Epidermal melanocyte (primary cell): ENCODE measurements at regions not wholly inside any gene's neighbourhood (a gene's known extent, or its start where the extent isn't known, plus 50 kb on each side); places are given as distances from the start of the nearest gene placed in this dataset.

Source experiments
- DNase-seq: peaks from one replicate; pipeline ENCODE4 v3.0.0; 2011; ENCODE audit warnings: low spot score; ENCODE audit not compliant: insufficient read length

- no peak for DNase-seq
These were observed 77.0 kb upstream of the MAP1LC3B2 start for GRCh38 chr12:116482179-116482578.

- no peak for DNase-seq
These were observed 76.3 kb upstream of the MAP1LC3B2 start for GRCh38 chr12:116482859-116483258.

- no peak for DNase-seq
These were observed 75.0 kb upstream of the MAP1LC3B2 start for GRCh38 chr12:116483959-116484750.

DNA sequence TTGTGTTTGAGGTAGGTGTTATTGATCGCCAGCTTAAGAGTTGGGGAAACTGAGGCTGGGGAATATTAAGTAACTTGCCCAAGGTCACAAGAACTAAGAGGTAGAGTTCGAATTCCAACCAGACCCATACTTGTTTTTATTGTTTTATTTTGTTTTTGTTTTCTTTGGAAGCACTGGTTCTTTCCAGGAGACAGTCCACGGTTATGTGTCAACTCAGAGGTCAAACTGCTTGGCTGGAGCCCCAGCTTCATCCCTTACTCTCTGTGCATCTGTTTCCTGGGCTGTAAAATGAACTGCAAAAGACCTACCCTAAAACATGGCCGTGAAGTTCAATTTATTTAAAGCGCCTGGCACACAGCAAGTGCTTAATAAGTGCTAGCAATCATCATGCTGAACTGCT, 74.4 kb upstream of the MAP1LC3B2 start:
- DNase-seq, result no peak

DNA sequence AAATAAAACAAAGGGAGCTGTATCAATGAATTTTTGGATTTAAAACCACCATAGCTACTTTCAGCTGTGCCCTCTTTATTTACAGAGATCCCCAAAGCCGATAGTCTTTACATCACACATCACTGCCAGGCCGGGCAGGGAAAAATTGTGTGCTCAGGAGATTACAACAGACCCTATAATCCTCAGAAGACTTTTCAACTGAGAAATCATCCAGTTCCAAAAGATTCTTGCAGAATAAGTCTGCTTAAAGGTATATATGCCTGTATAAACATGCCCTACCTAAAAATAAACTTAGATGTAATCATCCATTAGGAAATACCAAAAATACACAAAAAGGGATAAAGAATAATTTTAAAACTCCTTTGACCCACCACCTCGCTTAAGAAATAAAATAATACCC, 70.1 kb upstream of the MAP1LC3B2 start:
- DNase-seq, result no peak

DNA sequence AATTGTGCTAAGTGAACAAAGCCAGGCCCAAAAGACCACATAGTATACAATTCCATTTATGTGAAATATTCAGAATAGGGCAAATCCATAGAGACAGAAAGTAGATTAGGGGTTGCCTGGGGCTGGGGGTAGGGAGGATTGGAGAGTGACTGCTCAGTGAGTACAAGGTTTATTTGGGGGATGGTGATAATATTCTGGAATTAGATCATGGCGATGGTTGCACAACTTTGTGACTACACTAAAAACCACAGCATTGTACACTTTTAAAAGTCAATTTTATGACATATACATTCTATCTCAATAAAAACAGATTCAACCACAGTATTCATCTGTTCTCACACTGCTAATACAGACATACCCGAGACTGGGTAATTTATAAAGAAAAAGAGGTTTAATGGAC, 68.7 kb upstream of the MAP1LC3B2 start:
- DNase-seq, result no peak

GRCh38 chr12:116492703-116493324, 66.4 kb upstream of the MAP1LC3B2 start:
- DNase-seq, result no peak

DNA sequence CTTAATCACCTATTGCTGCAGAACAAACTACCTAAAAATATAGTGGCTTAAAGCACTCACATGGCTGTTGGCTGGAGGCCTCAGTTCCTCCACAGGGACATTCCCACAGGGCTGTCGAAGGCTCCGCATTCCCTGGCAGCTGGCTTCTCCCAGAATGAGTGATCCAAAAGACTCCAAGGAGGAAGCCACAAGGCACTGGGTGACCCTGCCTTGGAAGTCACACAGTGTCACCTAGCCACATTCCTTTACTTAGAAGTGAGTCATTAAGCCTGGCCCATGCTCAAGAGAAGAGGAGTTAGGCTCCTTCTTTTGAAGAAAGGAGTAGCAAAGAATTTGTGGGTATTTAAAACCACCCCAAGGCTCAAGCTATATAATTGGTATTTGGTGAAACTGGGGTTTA, 63.9 kb upstream of the MAP1LC3B2 start:
- DNase-seq, result no peak

DNA sequence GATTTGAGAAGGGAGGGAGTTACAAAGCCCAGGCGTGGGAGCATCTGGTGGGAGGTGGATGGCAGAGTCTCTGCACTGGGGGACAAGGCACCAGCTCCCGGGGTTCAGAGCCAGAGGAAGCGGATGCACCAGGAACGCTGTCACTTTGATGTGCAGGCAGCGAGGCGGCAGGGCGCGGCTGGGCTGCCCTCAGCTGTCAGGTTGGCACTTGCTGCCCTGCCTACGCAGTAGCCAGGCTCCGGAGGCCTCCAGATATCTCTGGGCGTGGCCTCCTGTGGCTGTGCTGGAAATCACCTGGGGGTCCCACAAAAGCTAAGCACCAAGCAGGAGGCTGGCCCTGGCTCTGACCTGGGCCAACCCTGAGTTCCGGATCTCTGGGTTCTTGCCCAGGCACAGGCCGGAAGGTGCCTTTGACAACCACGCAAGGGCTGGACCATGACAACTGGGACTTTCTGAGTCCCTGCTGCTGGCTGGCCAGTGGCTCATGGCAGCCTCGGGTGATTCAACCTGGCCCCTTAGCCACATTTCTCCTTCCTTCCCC, 62.1 kb upstream of the MAP1LC3B2 start:
- no peak for DNase-seq

DNA sequence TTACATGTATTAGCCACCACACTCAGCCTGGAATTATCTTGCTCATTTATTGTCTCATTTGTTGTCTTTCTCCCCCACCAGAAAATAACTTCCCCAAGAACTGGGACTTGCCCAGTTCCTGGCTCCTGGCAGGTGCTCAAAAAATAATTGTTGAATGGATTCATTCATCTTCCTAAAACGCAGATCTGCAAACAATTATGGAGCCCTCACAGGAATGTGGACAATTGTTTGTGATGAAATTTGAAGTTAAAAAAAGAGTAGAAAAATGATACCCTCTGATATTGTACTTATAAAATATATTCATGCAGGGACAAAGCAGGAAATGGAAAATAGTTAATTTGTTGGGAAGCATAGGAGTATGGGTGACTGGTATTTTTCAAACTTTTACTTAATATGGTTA, 60.7 kb upstream of the MAP1LC3B2 start:
- no peak for DNase-seq

DNA sequence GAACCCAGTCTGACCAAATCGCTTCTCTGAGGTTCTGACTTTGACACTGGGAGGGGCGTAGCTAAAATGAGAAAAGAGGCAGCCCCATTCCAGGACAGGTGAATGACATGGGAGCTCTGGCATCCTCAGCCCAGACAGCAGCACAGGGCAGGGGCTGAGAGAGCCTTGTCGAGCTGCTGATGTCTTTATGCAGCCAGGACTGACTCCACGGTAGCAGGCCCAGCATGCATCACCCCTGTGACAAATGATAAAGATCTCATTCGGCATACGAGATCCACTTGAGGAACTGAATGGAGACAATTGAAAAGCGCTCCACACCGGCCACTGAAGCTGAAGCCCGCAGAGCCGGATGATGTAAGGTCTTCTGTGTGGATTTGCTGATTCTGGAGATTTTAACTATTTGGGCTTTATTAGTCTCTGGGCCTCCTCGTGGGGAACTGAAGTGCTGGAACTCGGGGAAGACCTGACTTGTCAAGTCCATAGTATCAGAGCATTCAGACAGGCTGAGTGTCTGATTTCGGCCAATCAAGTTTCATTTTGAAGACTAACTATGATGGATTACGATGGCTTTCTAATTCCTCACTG, 56.9 kb upstream of the MAP1LC3B2 start:
- no peak for DNase-seq

- no peak for DNase-seq
These were observed 56.1 kb upstream of the MAP1LC3B2 start for GRCh38 chr12:116502989-116503496.

- DNase-seq, result no peak
These were observed 54.7 kb upstream of the MAP1LC3B2 start for GRCh38 chr12:116504438-116504837.

DNA sequence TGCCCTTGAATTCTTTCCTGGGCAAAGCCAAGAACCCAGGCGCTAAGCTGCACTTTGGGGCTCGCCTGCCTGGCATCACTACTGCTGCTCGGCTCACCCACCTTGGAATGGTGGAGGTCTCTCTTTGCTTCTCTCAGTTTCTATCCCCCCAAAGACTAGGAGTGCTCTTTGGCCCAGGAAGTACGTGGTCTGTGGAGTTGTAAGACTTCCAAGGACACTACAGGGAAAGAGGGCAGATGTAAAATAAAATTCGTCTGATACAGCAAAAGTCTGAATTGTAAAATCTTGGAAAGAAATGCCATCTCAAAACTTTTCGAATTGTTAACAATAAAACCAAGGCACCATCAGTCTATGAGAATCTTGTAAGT, 52.5 kb upstream of the MAP1LC3B2 start:
- DNase-seq, result no peak

DNA sequence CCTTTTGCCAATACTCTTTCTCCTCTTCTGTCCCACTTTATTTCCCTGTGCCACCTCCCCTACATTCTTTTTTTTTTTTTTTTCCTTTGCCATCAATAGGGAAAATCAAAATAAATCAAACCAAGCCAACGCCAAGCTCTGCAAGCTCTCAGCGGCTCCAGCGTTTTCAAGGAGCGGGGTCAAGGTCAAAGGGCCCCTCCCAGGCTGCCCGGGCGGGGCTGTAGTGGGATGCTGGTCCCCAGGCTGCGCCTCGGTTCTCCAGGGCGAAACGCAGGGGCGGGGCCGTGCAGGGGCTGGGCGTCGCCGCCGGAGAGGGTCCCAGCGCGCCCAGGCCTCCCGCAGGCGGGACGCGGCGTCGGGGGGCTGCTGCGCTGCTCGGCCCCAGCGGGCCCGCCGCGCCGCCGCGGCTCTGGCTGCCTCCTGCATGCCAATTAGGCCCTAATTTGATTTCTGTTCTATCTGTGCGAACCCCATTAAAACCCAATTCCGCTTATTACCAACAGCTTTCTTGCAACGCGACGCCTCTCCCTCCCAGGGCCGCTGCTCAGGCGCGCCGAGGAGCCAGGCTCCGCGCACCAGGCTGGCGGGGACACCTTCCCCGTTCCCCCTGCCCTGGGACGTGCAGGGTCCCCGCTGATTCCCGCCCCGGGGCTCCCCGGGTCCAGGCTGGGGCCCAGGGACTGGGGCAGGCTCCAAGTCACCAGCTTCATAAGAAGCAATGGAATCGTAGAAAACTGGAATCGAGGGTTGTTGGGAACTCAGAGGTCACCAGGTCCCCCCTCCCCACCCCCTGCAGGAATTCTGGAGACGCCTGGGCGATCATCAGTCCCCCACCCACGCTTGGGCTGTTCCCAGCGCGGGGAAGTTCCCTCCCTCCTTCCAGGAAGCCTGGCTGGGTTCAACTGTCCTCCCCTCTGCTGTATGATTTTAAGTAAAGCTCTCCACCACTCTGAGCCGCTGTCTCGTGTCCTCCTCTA, 50.7 kb upstream of the MAP1LC3B2 start:
- no peak for DNase-seq
